Thoracic aorta (tissue), 2 donors: ENCODE measurements at regions not wholly inside any gene's neighbourhood (a gene's known extent, or its start where the extent isn't known, plus 50 kb on each side); places are given as distances from the start of the nearest gene placed in this dataset.

ENCODE experiments used
- ATAC-seq: fragments of 150-250 bp; one replicate; pipeline ENCODE4 v1.8.0; 2017; ENCODE audit warnings: low read depth; ENCODE audit not compliant: insufficient number of reproducible peaks, low FRiP score
- DNase-seq: peaks from one replicate; pipeline ENCODE4 v3.0.0-alpha.2; 2020; ENCODE audit warnings: low spot score
- H3K27ac ChIP-seq, 2 donors: fragments of 200-600 bp; sonication (generic); 1 replicate in 1 of 2; 2 replicates in 1 of 2; pipeline ENCODE4 v1.5.1; 2016; ENCODE audit warnings: mild to moderate bottlenecking in 2 of 2, moderate library complexity in 2 of 2
- H3K27me3 ChIP-seq: fragments of 200-600 bp; sonication (generic); replicated peaks from 2 replicates; pipeline ENCODE4 v1.6.0; 2016; ENCODE audit warnings: mild to moderate bottlenecking; ENCODE audit not compliant: insufficient read depth
- H3K36me3 ChIP-seq: fragments of 200-600 bp; sonication (generic); one replicate; pipeline ENCODE4 v1.5.1; 2016
- H3K4me1 ChIP-seq, 2 donors: fragments of 200-600 bp; sonication (generic); 1 replicate in 1 of 2; 2 replicates in 1 of 2; pipeline versions ENCODE4 v1.5.1 to v1.6.0; 2016; ENCODE audit warnings: low read depth in 2 of 2, mild to moderate bottlenecking in 1 of 2; ENCODE audit not compliant: control insufficient read depth in 1 of 2
- H3K4me3 ChIP-seq: fragments of 200-600 bp; sonication (generic); 2 replicates; pipeline ENCODE4 v1.5.1; 2016; ENCODE audit warnings: mild to moderate bottlenecking
- H3K9me3 ChIP-seq: fragments of 200-600 bp; sonication (generic); 2 replicates; pipeline ENCODE4 v1.5.1; 2016
- TF ChIP-seq, protein P1 (sequence below): fragments of 200-600 bp; sonication (generic); IDR thresholded peaks from one replicate; pipeline ENCODE4 v1.5.1; 2019; ENCODE audit warnings: antibody characterized with exemption

DNA sequence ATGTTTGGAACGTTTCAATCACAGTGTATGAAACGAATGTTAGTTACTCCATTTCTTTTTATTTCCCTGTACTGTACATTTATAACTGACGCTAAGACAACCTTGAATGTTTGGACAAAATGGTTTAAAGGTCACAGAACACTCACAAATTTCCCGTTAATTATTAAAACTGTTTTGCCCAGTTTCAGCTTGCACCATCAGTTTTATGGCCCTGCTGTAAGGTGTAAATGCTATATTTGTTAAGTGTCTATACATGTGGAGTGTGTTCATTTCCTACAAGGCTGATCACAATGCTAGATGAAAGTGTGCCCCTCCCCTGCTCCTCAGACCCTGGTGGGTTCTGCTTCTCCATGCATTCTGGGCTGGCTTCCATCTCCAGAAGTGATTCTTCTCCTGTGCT lies 57.9 kb upstream of the ETS2 start:
- TF ChIP-seq, protein P1, sequence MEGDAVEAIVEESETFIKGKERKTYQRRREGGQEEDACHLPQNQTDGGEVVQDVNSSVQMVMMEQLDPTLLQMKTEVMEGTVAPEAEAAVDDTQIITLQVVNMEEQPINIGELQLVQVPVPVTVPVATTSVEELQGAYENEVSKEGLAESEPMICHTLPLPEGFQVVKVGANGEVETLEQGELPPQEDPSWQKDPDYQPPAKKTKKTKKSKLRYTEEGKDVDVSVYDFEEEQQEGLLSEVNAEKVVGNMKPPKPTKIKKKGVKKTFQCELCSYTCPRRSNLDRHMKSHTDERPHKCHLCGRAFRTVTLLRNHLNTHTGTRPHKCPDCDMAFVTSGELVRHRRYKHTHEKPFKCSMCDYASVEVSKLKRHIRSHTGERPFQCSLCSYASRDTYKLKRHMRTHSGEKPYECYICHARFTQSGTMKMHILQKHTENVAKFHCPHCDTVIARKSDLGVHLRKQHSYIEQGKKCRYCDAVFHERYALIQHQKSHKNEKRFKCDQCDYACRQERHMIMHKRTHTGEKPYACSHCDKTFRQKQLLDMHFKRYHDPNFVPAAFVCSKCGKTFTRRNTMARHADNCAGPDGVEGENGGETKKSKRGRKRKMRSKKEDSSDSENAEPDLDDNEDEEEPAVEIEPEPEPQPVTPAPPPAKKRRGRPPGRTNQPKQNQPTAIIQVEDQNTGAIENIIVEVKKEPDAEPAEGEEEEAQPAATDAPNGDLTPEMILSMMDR, result no peak
- no peak for ATAC-seq

DNA sequence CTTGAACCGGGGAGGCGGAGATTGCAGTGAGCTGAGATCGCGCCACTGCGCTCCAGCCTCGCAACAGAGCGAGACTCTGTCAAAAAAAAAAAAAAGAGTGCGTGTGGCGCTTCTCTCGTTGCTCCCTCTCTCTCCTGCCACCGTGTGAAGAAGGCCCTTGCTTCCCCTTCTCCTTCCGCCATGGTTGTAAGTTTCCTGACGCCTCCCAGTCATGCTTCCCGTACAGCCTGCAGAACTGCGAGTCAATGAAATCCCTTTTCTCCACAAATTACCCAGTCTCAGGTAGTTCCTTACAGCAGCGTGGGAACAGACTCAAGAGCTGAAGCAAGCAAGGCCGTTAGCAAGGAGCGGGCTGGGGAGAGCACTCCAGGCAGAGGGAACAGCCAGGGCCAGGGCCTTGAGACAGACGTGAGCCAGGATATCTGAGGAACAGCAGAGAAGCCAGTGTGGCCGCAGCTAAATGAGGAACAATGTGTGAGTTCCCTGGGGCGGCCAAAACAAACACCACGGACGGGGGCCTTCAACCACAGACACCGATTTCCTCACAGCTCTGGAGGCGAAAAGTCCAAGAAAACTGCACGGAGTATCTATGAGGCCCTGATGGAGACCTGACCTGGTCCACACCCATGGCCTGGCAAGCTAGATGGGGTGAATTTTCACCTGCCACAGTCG lies 54.2 kb upstream of the ETS2 start:
- DNase-seq, result peak; percentile 60

More for the DNA sequence above, 57.9 kb upstream of the ETS2 start:
- Histone ChIP-seq H3K9me3 (no peaks in the 10 kb centered on the region), H3K36me3 (no peaks in the 10 kb centered on the region), H3K4me1 (peaks cover 17 to 29% of the 10 kb centered on the region in 2 donors), H3K27ac (no peak overlapping the region), H3K27me3 (no peaks in the 10 kb centered on the region), H3K4me3 (no peak overlapping the region)
- no peak for DNase-seq

DNA sequence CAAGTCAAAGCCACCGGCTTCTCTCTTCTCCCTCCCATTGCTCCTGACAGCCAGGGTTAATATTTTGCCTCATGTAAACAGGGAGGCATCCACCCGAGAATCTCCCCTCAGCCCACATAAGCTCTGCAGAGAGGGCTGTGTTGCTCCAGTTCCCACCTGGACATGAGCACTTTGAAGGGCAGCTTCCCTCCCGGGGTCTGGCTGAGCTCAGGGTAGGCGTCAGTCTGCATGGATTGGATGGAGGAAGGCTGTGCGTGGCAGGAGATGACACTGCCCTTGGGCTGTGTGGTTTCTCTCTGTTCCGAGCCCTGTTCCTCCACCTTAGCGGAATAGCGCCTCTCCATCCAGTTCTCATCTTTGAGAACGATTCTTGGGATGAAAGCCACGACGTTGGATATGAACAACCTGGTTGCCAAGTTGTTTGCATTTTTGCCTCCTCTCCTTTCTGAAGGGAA lies 53.7 kb upstream of the ETS2 start:
- Histone ChIP-seq H3K27me3 (no peaks in the 10 kb centered on the region), H3K36me3 (no peaks in the 10 kb centered on the region), H3K9me3 (no peaks in the 10 kb centered on the region), H3K27ac (peak overlapping the region; percentile 91), H3K4me3 (no peak overlapping the region), H3K4me1 (peaks cover 51 to 67% of the 10 kb centered on the region in 2 donors)
- no peak for DNase-seq
- ATAC-seq, result no peak
- TF ChIP-seq, protein P1, result no peak

More for the DNA sequence above, 54.2 kb upstream of the ETS2 start:
- no peaks in the 10 kb centered on the region for H3K36me3 ChIP-seq
- H3K4me3 ChIP-seq, result peak overlapping the region; percentile 16
- H3K4me1 ChIP-seq, result peaks cover 45 to 61% of the 10 kb centered on the region in 2 donors
- no peak for ATAC-seq
- TF ChIP-seq, protein P1, result no peak
- peak overlapping the region; percentile 91 for H3K27ac ChIP-seq
- no peaks in the 10 kb centered on the region for H3K27me3 ChIP-seq
- no peaks in the 10 kb centered on the region for H3K9me3 ChIP-seq

DNA sequence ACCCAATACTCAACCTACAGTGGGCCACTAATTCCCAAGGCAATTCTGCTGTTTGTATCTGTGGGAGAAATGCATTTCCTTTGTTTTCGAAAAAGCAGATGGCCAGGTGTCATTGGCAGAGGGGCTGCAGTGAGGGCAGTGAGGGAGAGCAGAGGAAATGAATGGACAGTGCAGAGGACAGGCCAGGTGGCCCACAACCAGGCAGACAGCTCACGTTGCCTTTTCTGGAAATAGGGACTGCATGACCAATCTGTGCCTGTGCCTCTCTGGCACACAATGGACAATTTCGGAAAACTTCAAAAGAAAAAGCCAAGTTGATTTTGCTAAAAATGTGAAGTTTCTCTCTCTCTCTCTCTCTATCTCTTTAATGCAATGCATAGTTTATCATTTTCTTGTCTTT lies 52.6 kb upstream of the ETS2 start:
- Histone ChIP-seq H3K36me3 (no peaks in the 10 kb centered on the region), H3K27ac (peak overlapping the region; percentile 91), H3K9me3 (no peaks in the 10 kb centered on the region), H3K4me1 (peaks cover 59 to 75% of the 10 kb centered on the region in 2 donors), H3K4me3 (no peak overlapping the region), H3K27me3 (no peaks in the 10 kb centered on the region)
- no peak for ATAC-seq
- TF ChIP-seq, protein P1, result no peak
- no peak for DNase-seq

DNA sequence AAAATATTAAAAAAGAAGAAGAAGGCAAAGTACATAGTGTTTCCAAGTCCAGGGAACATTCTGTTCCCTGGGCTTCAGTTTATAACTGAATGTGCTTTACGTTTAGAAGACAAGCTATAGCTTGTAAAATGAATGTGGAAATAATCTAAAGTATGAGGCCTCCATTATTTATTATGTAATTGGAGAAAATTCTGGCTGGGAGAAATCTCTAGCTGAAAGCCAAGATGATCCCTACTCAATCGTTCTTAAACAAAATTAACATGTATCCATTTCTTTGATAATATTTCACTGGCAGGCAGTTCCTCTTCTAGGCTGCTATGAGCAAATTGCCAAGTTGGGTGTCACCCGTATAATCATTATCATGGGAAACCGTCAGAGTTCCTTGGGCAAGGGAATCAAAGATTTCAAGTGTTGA lies 52.2 kb upstream of the ETS2 start:
- TF ChIP-seq, protein P1, result no peak
- Histone ChIP-seq H3K9me3 (no peaks in the 10 kb centered on the region), H3K4me3 (no peak overlapping the region), H3K4me1 (peaks cover 63 to 80% of the 10 kb centered on the region in 2 donors), H3K27me3 (no peaks in the 10 kb centered on the region), H3K36me3 (no peaks in the 10 kb centered on the region), H3K27ac (peak overlapping the region; percentile 91)
- DNase-seq, result no peak
- no peak for ATAC-seq
